ENCODE measurements at regions not wholly inside any gene's neighbourhood (a gene's known extent, or its start where the extent isn't known, plus 50 kb on each side); places are given as distances from the start of the nearest gene placed in this dataset.

- no peak for TF ChIP-seq TAF1 (IDR thresholded peaks at IDR 0.05; ENCODE audit: low read depth, low read length)
- no peak for TF ChIP-seq POLR2AphosphoS5 (IDR thresholded peaks at IDR 0.05; ENCODE audit: low read depth, low read length)
Observed at GRCh38 chr3:33936921-33937525, 138.6 kb downstream of the PDCD6IP start.
